ENCODE measurements at regions not wholly inside any gene's neighbourhood (a gene's known extent, or its start where the extent isn't known, plus 50 kb on each side); places are given as distances from the start of the nearest gene placed in this dataset.

DNA sequence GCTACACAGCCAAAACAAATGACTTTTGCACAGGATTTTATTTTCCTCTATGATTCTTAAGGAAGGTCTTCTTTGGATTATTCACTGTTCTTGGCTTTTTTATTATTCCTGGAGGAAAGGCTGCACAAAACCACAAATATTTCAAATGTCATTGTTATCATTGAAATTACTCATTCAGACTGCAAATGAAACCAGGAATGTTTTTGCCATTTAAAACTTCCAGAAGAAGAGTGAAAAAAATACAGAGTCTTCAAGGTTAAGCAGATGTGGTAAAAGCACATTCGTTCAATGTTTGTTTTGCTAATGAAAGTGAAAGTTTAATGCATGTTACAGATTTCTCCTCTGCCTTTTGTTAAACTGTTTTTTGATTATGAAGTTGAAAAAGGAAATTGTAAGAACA, 238.2 kb downstream of the TLE4 start:
- no peak for DNase-seq

GRCh38 chr9:79809316-79809876, 237.6 kb downstream of the TLE4 start:
- DNase-seq, result no peak

GRCh38 chr9:79807971-79808370, 236.2 kb downstream of the TLE4 start:
- no peak for DNase-seq

DNA sequence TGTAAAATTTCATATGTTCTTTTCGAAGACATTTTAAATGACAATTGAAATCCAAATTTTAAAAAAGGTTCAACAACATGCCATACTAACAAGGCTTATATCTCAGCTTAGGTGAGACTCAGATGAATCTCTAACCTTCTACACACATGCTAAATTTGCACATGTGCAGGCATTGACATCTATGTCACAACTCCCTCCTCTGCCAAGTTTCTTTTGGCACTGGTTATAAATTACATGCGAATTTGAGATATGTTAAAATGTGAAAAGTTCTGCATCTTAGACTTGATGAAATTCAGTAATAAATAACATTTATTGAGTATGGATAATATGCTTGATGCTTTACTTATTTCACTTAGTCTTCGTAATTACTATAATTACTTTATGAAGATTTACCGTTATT, 234.3 kb downstream of the TLE4 start:
- no peak for DNase-seq

DNA sequence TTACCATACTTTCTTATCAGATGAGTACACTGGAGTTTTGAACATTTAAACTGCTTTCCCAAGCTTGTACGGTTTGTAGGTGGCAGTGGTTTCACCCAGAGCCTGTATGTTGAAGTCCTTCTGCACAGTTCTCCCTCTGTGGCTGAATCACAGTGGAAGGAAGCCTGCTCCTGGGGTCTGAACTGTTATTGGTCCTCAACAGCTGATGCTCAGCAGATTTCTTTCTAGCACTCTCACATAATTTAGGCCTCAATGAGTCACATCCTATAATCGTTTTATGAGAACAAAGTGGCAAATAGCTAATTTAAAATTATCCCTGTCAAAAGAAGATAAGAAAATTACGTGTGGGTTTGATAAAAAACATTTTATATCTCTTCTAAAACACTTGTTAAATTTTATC, 229.7 kb downstream of the TLE4 start:
- DNase-seq, result no peak

GRCh38 chr9:79800578-79800977, 228.8 kb downstream of the TLE4 start:
- no peak for DNase-seq

- DNase-seq, result peak; percentile 1 to 49
Observed at GRCh38 chr9:79799691-79800335, 228.0 kb downstream of the TLE4 start.

- DNase-seq, result no peak
Observed at GRCh38 chr9:79798450-79798849, 226.7 kb downstream of the TLE4 start.

DNA sequence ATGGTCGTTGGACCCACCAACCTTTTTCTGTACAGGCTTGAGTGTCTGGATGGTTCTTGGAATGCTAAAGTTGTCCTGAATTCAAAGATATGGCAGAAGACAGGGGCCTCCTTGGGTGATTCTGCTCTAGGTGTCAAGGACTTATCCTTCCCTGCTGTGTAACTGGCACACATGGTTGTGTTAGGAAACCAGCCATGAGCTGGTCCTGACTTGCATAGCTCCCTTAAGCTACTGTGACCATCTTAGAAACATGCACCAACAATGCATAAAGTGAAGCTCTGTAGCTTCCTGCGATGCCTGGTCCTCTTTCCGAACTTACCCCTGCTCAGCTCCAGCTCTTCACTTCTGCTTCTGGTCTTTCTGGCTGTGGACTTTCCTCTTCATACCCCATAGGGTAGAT, 224.6 kb downstream of the TLE4 start:
- DNase-seq, result no peak

DNA sequence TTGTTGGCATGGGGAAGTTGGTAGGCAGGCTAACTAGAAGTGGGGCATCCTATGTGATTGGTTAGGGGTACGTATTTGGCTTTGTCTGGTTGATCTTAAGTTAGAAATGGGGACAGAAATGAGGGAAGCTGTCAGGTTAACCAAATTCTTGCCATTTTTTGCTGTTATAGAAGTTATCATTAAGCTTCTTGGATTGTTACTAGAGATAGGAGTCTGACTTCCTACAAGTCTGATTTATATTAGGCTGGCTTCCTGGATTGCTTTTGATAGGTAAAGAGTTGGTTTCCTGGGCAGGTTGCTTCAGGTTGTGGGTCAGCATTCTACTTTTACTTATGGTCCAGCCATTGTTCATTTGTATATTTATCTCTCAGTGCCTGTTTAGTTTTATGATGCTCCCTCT, 216.9 kb downstream of the TLE4 start:
- no peak for DNase-seq

DNA sequence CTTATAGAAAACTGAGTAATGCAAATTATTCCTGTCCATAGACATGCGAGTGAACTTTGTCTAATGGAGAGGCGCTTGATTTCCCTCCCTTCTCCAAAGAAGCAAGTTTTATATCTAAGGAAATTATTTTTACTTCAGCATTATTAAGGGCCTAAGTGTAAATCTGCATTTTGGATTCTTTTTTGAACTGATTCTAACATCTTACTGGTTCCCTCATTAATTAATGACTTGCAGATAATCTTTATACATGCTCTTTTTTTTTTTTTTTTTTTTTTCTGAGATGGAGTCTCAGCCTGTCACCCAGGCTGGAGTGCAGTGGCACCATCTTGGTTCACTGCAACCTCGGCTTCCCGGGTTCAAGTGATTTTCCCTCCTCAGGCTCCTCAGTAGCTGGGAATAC, 209.5 kb downstream of the TLE4 start:
- DNase-seq, result no peak

GRCh38 chr9:79780559-79780958, 208.8 kb downstream of the TLE4 start:
- no peak for DNase-seq

GRCh38 chr9:79779901-79780300, 208.1 kb downstream of the TLE4 start:
- no peak for DNase-seq

DNA sequence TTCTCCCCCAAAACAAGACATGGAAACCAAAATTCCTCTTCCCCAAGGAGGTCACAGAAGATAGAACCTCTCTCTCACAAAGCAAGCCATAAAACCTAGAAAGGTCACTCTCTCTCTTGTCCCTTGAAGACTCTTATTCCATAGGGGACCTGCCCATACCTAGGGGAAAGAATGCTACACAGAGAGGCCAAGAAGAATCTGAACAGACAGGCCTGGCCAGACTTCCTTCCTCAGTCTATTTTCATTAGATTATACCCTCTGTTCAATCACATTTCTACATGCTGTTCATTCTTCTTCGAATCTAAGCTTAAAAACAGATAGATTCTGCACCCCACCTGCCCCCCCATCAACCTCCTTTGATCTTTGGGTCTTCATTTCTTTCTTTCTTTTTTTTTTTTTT, 206.8 kb downstream of the TLE4 start:
- DNase-seq, result no peak

DNA sequence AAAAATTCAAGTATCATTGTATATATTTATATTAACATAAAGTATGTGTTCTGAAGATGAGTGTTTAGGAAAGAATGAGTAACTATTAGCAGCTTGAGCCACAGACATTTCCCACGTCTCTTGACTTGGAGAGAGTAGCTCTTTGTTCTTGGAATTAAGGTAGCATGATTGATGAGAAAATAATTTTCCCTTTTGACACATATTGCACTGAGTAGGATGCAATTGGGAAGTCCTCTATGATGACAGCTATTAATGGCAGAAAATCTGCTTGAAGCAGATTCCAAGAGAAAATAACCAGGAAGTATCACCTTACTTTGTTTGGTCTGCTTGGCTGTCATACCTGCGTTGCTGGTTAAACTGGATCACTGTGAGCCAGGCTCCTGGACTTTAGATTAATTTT, 204.8 kb downstream of the TLE4 start:
- no peak for DNase-seq

All from NCI-H446 (cell line).